ENCODE measurements at regions not wholly inside any gene's neighbourhood (a gene's known extent, or its start where the extent isn't known, plus 50 kb on each side); places are given as distances from the start of the nearest gene placed in this dataset.

DNA sequence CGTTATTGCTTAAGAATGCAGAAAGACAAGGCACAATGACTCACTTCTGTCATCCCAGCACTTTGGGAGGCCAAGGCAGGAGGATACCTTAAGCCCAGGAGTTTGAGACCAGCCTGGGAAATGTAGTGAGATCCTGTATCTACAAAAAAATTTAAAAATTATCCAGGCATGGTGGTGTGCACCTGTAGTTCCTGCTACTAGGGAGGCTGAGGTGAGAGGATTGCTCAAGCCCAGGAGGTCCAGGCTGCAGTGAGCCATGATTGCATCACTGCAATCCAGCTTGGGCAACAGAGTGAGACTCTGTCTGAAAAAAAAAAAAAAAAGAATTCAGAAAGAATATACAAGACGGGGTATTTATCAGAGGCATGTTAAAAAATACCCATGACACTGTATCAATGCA, 182.0 kb upstream of the SPOPL start:
- DNase-seq (ENCODE audit: low read depth, low spot score), result no peak
- H3K27ac ChIP-seq, result no peak overlapping the region
- no peak overlapping the region for H3K9ac ChIP-seq (ENCODE audit: insufficient read length)
- H3K4me3 ChIP-seq, result no peak overlapping the region
- TF ChIP-seq POLR2AphosphoS5 (IDR thresholded peaks at IDR 0.05; ENCODE audit: borderline replicate concordance, low read depth, low read length) (no peak), EZH2 (IDR thresholded peaks at IDR 0.05) (no peak), FOXP2 (optimal IDR thresholded peaks at IDR 0.05; ENCODE audit: control extremely low read depth, extremely low read length, insufficient read depth) (no peak)
- no peaks in the 10 kb centered on the region for H3K36me3 ChIP-seq (ENCODE audit: insufficient read depth, low read length)
- H3K9me3 ChIP-seq (ENCODE audit: low read depth, low read length), result no peaks in the 10 kb centered on the region

DNA sequence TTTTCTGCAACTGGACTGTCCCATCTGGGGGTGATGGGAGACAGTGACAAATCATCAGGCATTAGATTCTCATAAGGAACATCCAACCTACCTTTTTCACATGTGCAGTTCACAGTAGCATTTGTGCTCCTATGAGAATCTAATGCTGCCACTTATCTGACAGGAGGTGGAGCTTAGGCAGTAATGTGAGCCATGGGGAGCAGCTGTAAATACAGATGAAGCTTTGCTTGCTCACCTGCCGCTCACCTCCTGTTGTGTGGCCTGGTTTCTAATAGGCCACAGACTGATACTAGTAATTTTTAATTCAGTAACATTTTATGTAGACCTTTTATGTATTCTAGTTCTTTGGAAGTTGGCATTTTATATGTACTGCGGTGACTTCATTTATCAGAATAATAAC, 180.1 kb upstream of the SPOPL start:
- Histone ChIP-seq H3K9me3 (ENCODE audit: low read depth, low read length) (no peaks in the 10 kb centered on the region), H3K4me3 (no peak overlapping the region), H3K27ac (no peak overlapping the region), H3K36me3 (ENCODE audit: insufficient read depth, low read length) (no peaks in the 10 kb centered on the region), H3K9ac (ENCODE audit: insufficient read length) (no peak overlapping the region)
- DNase-seq (ENCODE audit: low read depth, low spot score), result no peak
- TF ChIP-seq EZH2 (IDR thresholded peaks at IDR 0.05) (no peak), FOXP2 (optimal IDR thresholded peaks at IDR 0.05; ENCODE audit: control extremely low read depth, extremely low read length, insufficient read depth) (no peak), POLR2AphosphoS5 (IDR thresholded peaks at IDR 0.05; ENCODE audit: borderline replicate concordance, low read depth, low read length) (no peak)

- no peaks in the 10 kb centered on the region for H3K36me3 ChIP-seq (ENCODE audit: insufficient read depth, low read length)
- TF ChIP-seq FOXP2 (optimal IDR thresholded peaks at IDR 0.05; ENCODE audit: control extremely low read depth, extremely low read length, insufficient read depth) (no peak), EZH2 (IDR thresholded peaks at IDR 0.05) (no peak), POLR2AphosphoS5 (IDR thresholded peaks at IDR 0.05; ENCODE audit: borderline replicate concordance, low read depth, low read length) (no peak)
- no peak for DNase-seq (ENCODE audit: low read depth, low spot score)
- H3K9me3 ChIP-seq (ENCODE audit: low read depth, low read length), result no peaks in the 10 kb centered on the region
- no peak overlapping the region for H3K4me3 ChIP-seq
- H3K9ac ChIP-seq (ENCODE audit: insufficient read length), result no peak overlapping the region
- no peak overlapping the region for H3K27ac ChIP-seq
Observed at GRCh38 chr2:138323382-138324067, 178.0 kb upstream of the SPOPL start.

DNA sequence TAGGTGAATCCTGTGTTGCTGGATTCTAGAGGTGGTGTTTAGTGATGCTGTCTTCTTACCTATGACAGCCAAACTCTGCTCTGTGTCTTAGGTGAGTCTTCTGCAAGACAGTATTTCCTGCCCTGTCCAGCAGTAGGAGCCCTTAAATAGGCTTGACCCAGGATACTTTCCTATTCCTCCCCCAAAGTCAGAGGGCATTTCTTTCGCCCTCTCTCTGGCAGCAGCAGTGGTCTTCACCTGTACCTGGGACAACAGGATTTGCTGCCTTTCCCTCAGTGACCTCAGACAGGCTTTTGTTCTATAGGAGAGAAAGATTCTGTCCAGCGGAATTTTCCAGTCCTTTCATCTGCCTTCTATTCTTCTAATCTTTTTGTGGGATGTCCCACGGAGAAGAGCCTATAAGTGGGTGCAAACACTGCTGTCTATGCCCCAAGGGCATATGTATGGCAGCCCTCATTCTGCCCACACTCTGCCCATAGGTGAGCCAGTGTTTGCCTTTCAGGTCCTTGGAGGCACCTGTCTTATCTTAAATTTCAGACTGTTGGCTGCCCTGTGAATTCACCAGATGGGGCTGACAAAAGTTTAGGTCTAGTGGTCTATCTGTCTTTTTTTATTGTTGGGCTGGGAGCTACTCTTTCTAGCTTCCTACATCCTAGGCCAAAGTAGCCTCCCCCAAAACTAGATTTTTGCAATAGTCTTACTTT, 177.3 kb upstream of the SPOPL start:
- DNase-seq (ENCODE audit: low read depth, low spot score), result no peak

DNA sequence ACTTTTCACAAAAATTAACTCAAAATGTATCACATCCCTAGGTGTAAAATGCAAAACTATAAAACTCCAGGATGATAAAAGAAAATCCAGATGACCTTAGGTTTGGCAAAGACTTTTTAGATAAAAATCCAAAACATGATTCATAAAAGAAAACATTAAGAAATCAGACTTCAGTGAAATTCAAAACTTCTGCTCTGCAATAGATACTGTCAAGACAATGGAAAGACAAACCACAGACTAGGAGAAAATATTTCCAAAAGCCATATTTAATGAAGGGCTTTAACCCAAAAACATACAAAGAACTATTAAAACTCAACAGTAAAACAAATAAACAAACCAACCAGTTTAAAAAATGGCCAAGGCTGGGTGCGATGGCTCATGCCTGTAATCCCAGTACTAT, 173.6 kb upstream of the SPOPL start:
- Histone ChIP-seq H3K4me3 (no peak overlapping the region), H3K9me3 (ENCODE audit: low read depth, low read length) (no peaks in the 10 kb centered on the region), H3K36me3 (ENCODE audit: insufficient read depth, low read length) (no peaks in the 10 kb centered on the region), H3K27ac (no peak overlapping the region), H3K9ac (ENCODE audit: insufficient read length) (no peak overlapping the region)
- no peak for DNase-seq (ENCODE audit: low read depth, low spot score)
- TF ChIP-seq POLR2AphosphoS5 (IDR thresholded peaks at IDR 0.05; ENCODE audit: borderline replicate concordance, low read depth, low read length), result no peak

More for the DNA sequence above, 177.3 kb upstream of the SPOPL start:
- Histone ChIP-seq H3K36me3 (ENCODE audit: insufficient read depth, low read length) (no peaks in the 10 kb centered on the region), H3K4me3 (no peak overlapping the region), H3K9me3 (ENCODE audit: low read depth, low read length) (no peaks in the 10 kb centered on the region), H3K27ac (no peak overlapping the region), H3K9ac (ENCODE audit: insufficient read length) (no peak overlapping the region)
- TF ChIP-seq POLR2AphosphoS5 (IDR thresholded peaks at IDR 0.05; ENCODE audit: borderline replicate concordance, low read depth, low read length), result no peak
- no peak for TF ChIP-seq EZH2 (IDR thresholded peaks at IDR 0.05)
- TF ChIP-seq FOXP2 (optimal IDR thresholded peaks at IDR 0.05; ENCODE audit: control extremely low read depth, extremely low read length, insufficient read depth), result no peak

GRCh38 chr2:138329162-138329561, 172.4 kb upstream of the SPOPL start:
- Histone ChIP-seq H3K9me3 (ENCODE audit: low read depth, low read length) (no peaks in the 10 kb centered on the region), H3K9ac (ENCODE audit: insufficient read length) (no peak overlapping the region), H3K36me3 (ENCODE audit: insufficient read depth, low read length) (no peaks in the 10 kb centered on the region), H3K4me3 (no peak overlapping the region), H3K27ac (no peak overlapping the region)
- no peak for DNase-seq (ENCODE audit: low read depth, low spot score)
- TF ChIP-seq FOXP2 (optimal IDR thresholded peaks at IDR 0.05; ENCODE audit: control extremely low read depth, extremely low read length, insufficient read depth) (no peak), EZH2 (IDR thresholded peaks at IDR 0.05) (no peak), POLR2AphosphoS5 (IDR thresholded peaks at IDR 0.05; ENCODE audit: borderline replicate concordance, low read depth, low read length) (no peak)

DNA sequence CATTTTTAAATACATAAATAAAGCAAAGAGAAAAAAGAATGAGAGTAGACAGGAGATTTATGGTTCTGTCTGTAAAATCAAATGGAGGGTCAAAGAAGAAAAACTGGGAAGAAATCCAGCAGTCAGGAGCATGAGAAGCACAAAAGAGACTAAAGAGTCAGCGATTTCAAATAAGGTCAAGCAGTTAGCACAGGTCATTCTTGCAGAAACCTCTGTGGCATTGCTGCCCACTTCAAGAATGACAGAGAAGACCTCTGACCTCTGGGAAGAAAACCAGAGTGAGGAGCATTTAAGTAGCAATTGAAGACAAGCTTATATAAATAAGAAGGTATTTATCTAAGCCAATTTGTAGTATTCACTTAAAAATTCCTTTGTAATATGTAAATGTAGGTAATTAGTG, 172.0 kb upstream of the SPOPL start:
- TF ChIP-seq POLR2AphosphoS5 (IDR thresholded peaks at IDR 0.05; ENCODE audit: borderline replicate concordance, low read depth, low read length) (no peak), FOXP2 (optimal IDR thresholded peaks at IDR 0.05; ENCODE audit: control extremely low read depth, extremely low read length, insufficient read depth) (no peak), EZH2 (IDR thresholded peaks at IDR 0.05) (no peak)
- no peak for DNase-seq (ENCODE audit: low read depth, low spot score)
- Histone ChIP-seq H3K36me3 (ENCODE audit: insufficient read depth, low read length) (no peaks in the 10 kb centered on the region), H3K27ac (no peak overlapping the region), H3K9me3 (ENCODE audit: low read depth, low read length) (no peaks in the 10 kb centered on the region), H3K4me3 (no peak overlapping the region), H3K9ac (ENCODE audit: insufficient read length) (no peak overlapping the region)

DNA sequence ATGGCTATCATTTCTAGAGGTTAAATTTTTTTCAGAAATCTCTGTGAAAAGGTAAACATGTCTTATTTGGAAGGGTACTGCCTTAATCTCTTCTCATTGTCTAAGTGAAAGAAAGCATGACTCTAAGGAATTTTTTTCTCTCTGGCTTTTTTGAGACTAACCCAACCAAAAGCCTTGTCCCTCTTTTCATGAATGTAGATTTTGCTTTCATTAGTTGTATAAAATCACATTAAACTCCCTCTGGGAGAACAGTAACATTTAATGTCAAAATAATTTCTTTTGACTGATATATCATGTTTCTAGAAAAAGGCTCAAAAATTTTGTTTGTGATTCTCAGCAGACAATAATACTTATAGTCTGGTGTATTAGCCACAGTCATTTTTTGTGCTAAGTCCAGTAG, 168.4 kb upstream of the SPOPL start:
- TF ChIP-seq POLR2AphosphoS5 (IDR thresholded peaks at IDR 0.05; ENCODE audit: borderline replicate concordance, low read depth, low read length) (no peak), EZH2 (IDR thresholded peaks at IDR 0.05) (no peak)
- Histone ChIP-seq H3K27ac (no peak overlapping the region), H3K36me3 (ENCODE audit: insufficient read depth, low read length) (no peaks in the 10 kb centered on the region)

DNA sequence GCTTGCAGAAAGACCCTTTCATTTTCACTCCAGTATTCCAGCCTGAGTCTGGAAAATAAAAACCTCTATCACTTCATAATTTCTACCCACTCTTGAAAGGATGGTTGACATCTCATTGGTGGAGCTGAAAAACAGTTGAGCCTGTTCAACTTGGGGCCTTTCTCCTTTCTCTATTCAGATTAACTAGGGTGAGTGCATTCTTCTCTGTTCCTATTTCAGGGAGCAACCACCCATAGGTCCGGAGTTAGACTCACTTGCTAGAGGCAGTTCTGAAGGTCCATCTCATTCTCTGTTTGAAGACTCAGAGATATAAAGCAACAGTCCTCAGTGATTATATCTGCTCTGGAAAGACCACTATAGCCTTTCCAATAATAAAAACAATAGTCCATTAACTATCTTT, 167.9 kb upstream of the SPOPL start:
- no peaks in the 10 kb centered on the region for H3K36me3 ChIP-seq (ENCODE audit: insufficient read depth, low read length)
- TF ChIP-seq POLR2AphosphoS5 (IDR thresholded peaks at IDR 0.05; ENCODE audit: borderline replicate concordance, low read depth, low read length) (no peak), FOXP2 (optimal IDR thresholded peaks at IDR 0.05; ENCODE audit: control extremely low read depth, extremely low read length, insufficient read depth) (no peak), EZH2 (IDR thresholded peaks at IDR 0.05) (no peak)
- H3K9ac ChIP-seq (ENCODE audit: insufficient read length), result no peak overlapping the region
- no peak overlapping the region for H3K4me3 ChIP-seq
- DNase-seq (ENCODE audit: low read depth, low spot score), result no peak
- H3K9me3 ChIP-seq (ENCODE audit: low read depth, low read length), result no peaks in the 10 kb centered on the region
- H3K27ac ChIP-seq, result no peak overlapping the region

More for the DNA sequence above, 168.4 kb upstream of the SPOPL start:
- Histone ChIP-seq H3K4me3 (no peak overlapping the region), H3K9me3 (ENCODE audit: low read depth, low read length) (no peaks in the 10 kb centered on the region), H3K9ac (ENCODE audit: insufficient read length) (no peak overlapping the region)
- no peak for DNase-seq (ENCODE audit: low read depth, low spot score)

All from SK-N-MC (cell line).